ENCODE measurements at regions not wholly inside any gene's neighbourhood (a gene's known extent, or its start where the extent isn't known, plus 50 kb on each side); places are given as distances from the start of the nearest gene placed in this dataset.

GRCh38 chr11:130709531-130709930, 206.7 kb downstream of the SNX19 start:
- no peaks in the 10 kb centered on the region for H3K4me1 ChIP-seq

GRCh38 chr11:130710021-130710420, 206.3 kb downstream of the SNX19 start:
- no peak for TF ChIP-seq CTCF (IDR thresholded peaks at IDR 0.05)
- TF ChIP-seq EP300 (IDR thresholded peaks at IDR 0.05) = no peak
- no peak for TF ChIP-seq POLR2A (IDR thresholded peaks at IDR 0.05)
- H3K4me3 ChIP-seq = no peak overlapping the region
- peaks cover 0 to 2% (median 0%) of the 10 kb centered on the region in 4 donors for H3K4me1 ChIP-seq
- H3K9me3 ChIP-seq = peaks cover 0 to 7% (median 0%) of the 10 kb centered on the region in 4 donors
- no peaks in the 10 kb centered on the region for H3K36me3 ChIP-seq
- no peak for DNase-seq (ENCODE audit: low spot score in 2 of 2)
- no peaks in the 10 kb centered on the region for H3K27me3 ChIP-seq
- no peak overlapping the region for H3K27ac ChIP-seq
- 75 to 92% methylated on average over 5 of the region's 5 CpGs for WGBS, 2 donors

More at GRCh38 chr11:130709531-130709930, 206.7 kb downstream of the SNX19 start:
- Histone ChIP-seq H3K4me3 (no peak overlapping the region), H3K27ac (no peak overlapping the region), H3K27me3 (no peaks in the 10 kb centered on the region), H3K36me3 (no peaks in the 10 kb centered on the region), H3K9me3 (peaks cover 0 to 7% (median 0%) of the 10 kb centered on the region in 4 donors)
- no peak for DNase-seq (ENCODE audit: low spot score in 2 of 2)
- TF ChIP-seq CTCF (IDR thresholded peaks at IDR 0.05) (no peak), EP300 (IDR thresholded peaks at IDR 0.05) (no peak), POLR2A (IDR thresholded peaks at IDR 0.05) (no peak)
- WGBS, 2 donors = 84 to 86% methylated on average over 5 of the region's 5 CpGs

GRCh38 chr11:130710497-130711012, 205.7 kb downstream of the SNX19 start:
- WGBS, 2 donors = 67 to 68% methylated on average over 13 of the region's 13 CpGs
- Histone ChIP-seq H3K36me3 (no peaks in the 10 kb centered on the region), H3K27ac (no peak overlapping the region), H3K4me1 (peaks cover 0 to 7% (median 0%) of the 10 kb centered on the region in 4 donors), H3K4me3 (no peak overlapping the region), H3K9me3 (peaks cover 0 to 7% (median 0%) of the 10 kb centered on the region in 4 donors), H3K27me3 (no peaks in the 10 kb centered on the region)
- DNase-seq (ENCODE audit: low spot score in 2 of 2) = no peak
- TF ChIP-seq POLR2A (IDR thresholded peaks at IDR 0.05) (no peak), CTCF (IDR thresholded peaks at IDR 0.05) (no peak), EP300 (IDR thresholded peaks at IDR 0.05) (no peak)

GRCh38 chr11:130711193-130711592, 205.1 kb downstream of the SNX19 start:
- Histone ChIP-seq H3K36me3 (no peaks in the 10 kb centered on the region), H3K4me1 (peaks cover 0 to 12% (median 0%) of the 10 kb centered on the region in 4 donors), H3K4me3 (no peak overlapping the region), H3K9me3 (peaks cover 0 to 7% (median 0%) of the 10 kb centered on the region in 4 donors), H3K27me3 (no peaks in the 10 kb centered on the region), H3K27ac (no peak overlapping the region)
- DNase-seq (ENCODE audit: low spot score in 2 of 2) = no peak
- WGBS, 2 donors = 76 to 80% methylated on average over 6 of the region's 6 CpGs
- TF ChIP-seq CTCF (IDR thresholded peaks at IDR 0.05) = no peak
- no peak for TF ChIP-seq POLR2A (IDR thresholded peaks at IDR 0.05)
- TF ChIP-seq EP300 (IDR thresholded peaks at IDR 0.05) = no peak

- Histone ChIP-seq H3K27ac (no peak overlapping the region), H3K4me1 (peaks cover 0 to 12% (median 0%) of the 10 kb centered on the region in 4 donors), H3K4me3 (no peak overlapping the region), H3K9me3 (peaks cover 0 to 7% (median 0%) of the 10 kb centered on the region in 4 donors), H3K27me3 (no peaks in the 10 kb centered on the region), H3K36me3 (no peaks in the 10 kb centered on the region)
- no peak for DNase-seq (ENCODE audit: low spot score in 2 of 2)
- TF ChIP-seq CTCF (IDR thresholded peaks at IDR 0.05) = no peak
- TF ChIP-seq POLR2A (IDR thresholded peaks at IDR 0.05) = no peak
- TF ChIP-seq EP300 (IDR thresholded peaks at IDR 0.05) = no peak
Measured at GRCh38 chr11:130712480-130712879, 203.8 kb downstream of the SNX19 start.
